H1 (cell line): ENCODE measurements at regions not wholly inside any gene's neighbourhood (a gene's known extent, or its start where the extent isn't known, plus 50 kb on each side); places are given as distances from the start of the nearest gene placed in this dataset.

Source experiments
- CTCF ChIA-PET: fragments of 300-600 bp; sonication (Branson Sonifier 250); formaldehyde crosslinking; loops from one replicate; lab custom pipeline; 2021; ENCODE audit not compliant: partially characterized antibody; lab: Charles Lee
- POLR2A ChIA-PET: fragments of 300-600 bp; sonication (Branson Sonifier 250); formaldehyde crosslinking; loops from one replicate; lab custom pipeline; 2021; ENCODE audit warnings: inconsistent platforms; ENCODE audit not compliant: partially characterized antibody; lab: Charles Lee
- DNase-seq, 2 experiments: peaks; one replicate each; pipeline versions ENCODE4 v3.0.0 to v3.0.0-alpha.2; 2010 to 2022; ENCODE audit warnings: low spot score in 2 of 2, low read depth in 1 of 2, mixed read lengths in 1 of 2
- FAIRE-seq: peaks from 2 replicates; lab custom pipeline; 2011; peaks lifted over from hg19 to GRCh38; lab: Jason Lieb, UNC
- H2AFZ ChIP-seq: 2 replicates; pipeline ENCODE4 v1.8.1; 2012; ENCODE audit warnings: low read length, inconsistent platforms
- H2AK5ac ChIP-seq: 2 replicates; pipeline ENCODE4 v1.6.1; 2013; ENCODE audit warnings: low read depth, low read length
- H2BK120ac ChIP-seq: replicated peaks from 2 replicates; pipeline ENCODE3; 2013; ENCODE audit warnings: low read depth, low read length, inconsistent platforms
- H2BK12ac ChIP-seq: 2 replicates; pipeline ENCODE4 v1.6.1; 2013; ENCODE audit warnings: low read depth, low read length
- H2BK15ac ChIP-seq: 2 replicates; pipeline ENCODE4 v1.6.1; 2013; ENCODE audit warnings: low read length
- H2BK20ac ChIP-seq: 2 replicates; pipeline ENCODE4 v1.6.1; 2013; ENCODE audit warnings: low read length
- H2BK5ac ChIP-seq: 2 replicates; pipeline ENCODE4 v1.6.1; 2013; ENCODE audit warnings: low read depth, low read length
- H3K14ac ChIP-seq: 2 replicates; pipeline ENCODE4 v1.6.1; 2013; ENCODE audit warnings: inconsistent platforms; ENCODE audit not compliant: insufficient read length
- H3K18ac ChIP-seq: 2 replicates; pipeline ENCODE4 v1.6.1; 2013; ENCODE audit warnings: low read length; ENCODE audit errors: extremely low read depth
- H3K23ac ChIP-seq: 2 replicates; pipeline ENCODE4 v1.6.1; 2013; ENCODE audit warnings: inconsistent platforms; ENCODE audit not compliant: insufficient read length
- H3K23me2 ChIP-seq: 2 replicates; pipeline ENCODE4 v1.6.1; 2013; ENCODE audit warnings: low read depth, low read length
- H3K27ac ChIP-seq: 2 replicates; pipeline ENCODE4 v1.6.1; 2011; ENCODE audit warnings: low read depth, low read length, inconsistent platforms
- H3K27me3 ChIP-seq, 4 experiments: replicated peaks in 1 of 4; 1 replicate in 1 of 4; 2 replicates in 3 of 4; pipeline versions ENCODE4 v1.6.1 to v1.8.1; 2011 to 2013; ENCODE audit warnings: low read length in 3 of 4, mild to moderate bottlenecking in 3 of 4, inconsistent platforms in 2 of 4, mixed read lengths in 2 of 4, moderate library complexity in 1 of 4; ENCODE audit not compliant: control insufficient read depth in 3 of 4, insufficient read depth in 3 of 4; ENCODE audit errors: extremely low read depth in 1 of 4
- H3K36me3 ChIP-seq, 4 experiments: 2 replicates each; pipeline versions ENCODE4 v1.6.1 to v1.8.1; 2011 to 2013; ENCODE audit warnings: mild to moderate bottlenecking in 4 of 4, low read length in 3 of 4, moderate library complexity in 2 of 4, control low read depth in 1 of 4, inconsistent platforms in 1 of 4; ENCODE audit not compliant: insufficient read depth in 4 of 4, control insufficient read depth in 2 of 4
- H3K4ac ChIP-seq: replicated peaks from 2 replicates; pipeline ENCODE3; 2013; ENCODE audit warnings: low read length, low read depth, mixed read lengths, inconsistent platforms; ENCODE audit not compliant: insufficient read length
- H3K4me1 ChIP-seq, 4 experiments: replicated peaks in 1 of 4; 1 replicate in 1 of 4; 2 replicates in 3 of 4; pipeline versions ENCODE4 v1.6.1 to v1.8.1; 2011 to 2013; ENCODE audit warnings: low read length in 3 of 4, inconsistent platforms in 2 of 4, mixed read lengths in 1 of 4; ENCODE audit not compliant: insufficient read depth in 4 of 4, control insufficient read depth in 3 of 4
- H3K4me2 ChIP-seq, 2 experiments: 2 replicates each; pipeline versions ENCODE4 v1.6.1 to v1.8.1; 2011 to 2013; ENCODE audit warnings: low read depth in 2 of 2, low read length in 2 of 2, control low read depth in 1 of 2, inconsistent platforms in 1 of 2, mild to moderate bottlenecking in 1 of 2; ENCODE audit not compliant: insufficient read depth in 1 of 2
- H3K4me3 ChIP-seq, 4 experiments: fragments of 200-600, 300-600 bp in 1 of 4; sonication (generic), shearing (Covaris generic), sonication (Bioruptor Twin) in 1 of 4; 2 replicates each; pipeline versions ENCODE4 v1.5.1 to v1.8.1; 2011 to 2016; ENCODE audit warnings: low read length in 4 of 4, low read depth in 3 of 4, control low read depth in 2 of 4, inconsistent platforms in 2 of 4, mild to moderate bottlenecking in 2 of 4, mixed read lengths in 1 of 4, moderate library complexity in 1 of 4; ENCODE audit not compliant: insufficient read depth in 2 of 4; ENCODE audit errors: extremely low read depth in 1 of 4
- H3K56ac ChIP-seq: replicated peaks from 2 replicates; pipeline ENCODE3; 2013; ENCODE audit warnings: low read depth, mild to moderate bottlenecking, mixed read lengths, low read length, inconsistent platforms; ENCODE audit not compliant: insufficient read length
- H3K79me1 ChIP-seq: 2 replicates; pipeline ENCODE4 v1.6.1; 2013; ENCODE audit warnings: low read depth, low read length, control low read depth
- H3K79me2 ChIP-seq, 2 experiments: 2 replicates each; pipeline versions ENCODE4 v1.6.1 to v1.8.1; 2012 to 2013; ENCODE audit warnings: low read length in 2 of 2, mild to moderate bottlenecking in 2 of 2, inconsistent platforms in 1 of 2; ENCODE audit not compliant: insufficient read depth in 2 of 2, control insufficient read depth in 1 of 2
- H3K9ac ChIP-seq, 4 experiments: replicated peaks in 1 of 4; 1 replicate in 1 of 4; 2 replicates in 3 of 4; pipeline versions ENCODE4 v1.6.1 to v1.8.1; 2011 to 2013; ENCODE audit warnings: low read depth in 3 of 4, low read length in 3 of 4, control low read depth in 2 of 4, mild to moderate bottlenecking in 2 of 4, moderate library complexity in 2 of 4, inconsistent platforms in 1 of 4; ENCODE audit errors: extremely low read depth in 1 of 4
- H3K9me3 ChIP-seq, 2 experiments: 2 replicates each; pipeline versions ENCODE4 v1.6.1 to v1.8.1; 2012 to 2013; ENCODE audit warnings: mild to moderate bottlenecking in 2 of 2, moderate library complexity in 2 of 2, control low read depth in 1 of 2, inconsistent platforms in 1 of 2, low read depth in 1 of 2, low read length in 1 of 2, mixed read lengths in 1 of 2; ENCODE audit not compliant: insufficient read depth in 2 of 2
- H4K20me1 ChIP-seq, 2 experiments: replicated peaks in 1 of 2; 2 replicates each; pipeline versions ENCODE3 to v1.8.1; 2011 to 2013; ENCODE audit warnings: inconsistent platforms in 2 of 2, low read length in 2 of 2, mild to moderate bottlenecking in 1 of 2; ENCODE audit not compliant: insufficient read depth in 2 of 2, control insufficient read depth in 1 of 2
- H4K5ac ChIP-seq: 2 replicates; pipeline ENCODE4 v1.6.1; 2013; ENCODE audit warnings: low read length, low read depth, mixed read lengths, inconsistent platforms; ENCODE audit not compliant: insufficient read length
- H4K8ac ChIP-seq: 2 replicates; pipeline ENCODE4 v1.8.0; 2013; ENCODE audit warnings: mild to moderate bottlenecking, moderate library complexity, low read length, inconsistent platforms; ENCODE audit not compliant: insufficient read depth; ENCODE audit errors: extremely low read depth
- H4K91ac ChIP-seq: replicated peaks from 2 replicates; pipeline ENCODE3; 2013; ENCODE audit warnings: low read length, mixed read lengths, inconsistent platforms; ENCODE audit not compliant: insufficient read length
- BCL11A ChIP-seq, 2 experiments: IDR thresholded peaks; one replicate each; pipeline ENCODE4 v1.6.1; 2011; ENCODE audit warnings: low read depth in 2 of 2, low read length in 2 of 2, mild to moderate bottlenecking in 2 of 2
- CREB1 ChIP-seq: IDR thresholded peaks from 2 replicates; pipeline ENCODE4 v1.6.1; 2012; ENCODE audit warnings: inconsistent platforms
- EGR1 ChIP-seq: IDR thresholded peaks from 2 replicates; pipeline ENCODE4 v1.6.1; 2011; ENCODE audit warnings: low read depth, low read length, borderline replicate concordance
- FOSL1 ChIP-seq: IDR thresholded peaks from 2 replicates; pipeline ENCODE4 v1.6.1; 2011; ENCODE audit warnings: mild to moderate bottlenecking, low read depth, low read length, moderate library complexity; ENCODE audit not compliant: insufficient read depth
- PHF8 ChIP-seq: fragments of 200-600 bp; sonication (generic); conservative IDR thresholded peaks from 2 replicates; pipeline ENCODE4 v1.7.1; 2012; ENCODE audit warnings: low read depth, mild to moderate bottlenecking, inconsistent platforms, low read length, moderate library complexity
- RBBP5 ChIP-seq: IDR thresholded peaks from 2 replicates; pipeline ENCODE4 v1.7.1; 2012; ENCODE audit warnings: low read depth, mild to moderate bottlenecking, inconsistent platforms, low read length, moderate library complexity, borderline replicate concordance
- SIN3A ChIP-seq, 2 experiments: IDR thresholded peaks in 1 of 2; conservative IDR thresholded peaks in 1 of 2; 2 replicates each; pipeline ENCODE4 v1.6.1; 2011 to 2012; ENCODE audit warnings: low read length in 2 of 2, improper control_type of control experiment in 1 of 2, low read depth in 1 of 2, mild to moderate bottlenecking in 1 of 2
- SIX5 ChIP-seq: IDR thresholded peaks from 2 replicates; pipeline ENCODE4 v1.6.1; 2011; ENCODE audit warnings: mild to moderate bottlenecking, low read depth, low read length
- SP4 ChIP-seq: IDR thresholded peaks from 2 replicates; pipeline ENCODE4 v1.6.1; 2012; ENCODE audit warnings: low read length, inconsistent platforms
- SRF ChIP-seq: IDR thresholded peaks from 2 replicates; pipeline ENCODE4 v1.6.1; 2011; ENCODE audit warnings: mild to moderate bottlenecking, low read depth, low read length, moderate library complexity
- TAF7 ChIP-seq: optimal IDR thresholded peaks from 2 replicates; pipeline ENCODE3; 2011; ENCODE audit warnings: low read depth, mild to moderate bottlenecking, inconsistent platforms, low read length, moderate library complexity, borderline replicate concordance
- YY1 ChIP-seq: IDR thresholded peaks from 2 replicates; pipeline ENCODE4 v1.6.1; 2011; ENCODE audit warnings: low read depth, mild to moderate bottlenecking, low read length
- TF ChIP-seq, protein P1 (sequence below): IDR thresholded peaks from 2 replicates; pipeline ENCODE4 v1.6.1; 2012; ENCODE audit warnings: inconsistent platforms
- TF ChIP-seq, protein P2 (sequence below): IDR thresholded peaks from 2 replicates; pipeline ENCODE4 v1.6.1; 2012; ENCODE audit warnings: inconsistent platforms

DNA sequence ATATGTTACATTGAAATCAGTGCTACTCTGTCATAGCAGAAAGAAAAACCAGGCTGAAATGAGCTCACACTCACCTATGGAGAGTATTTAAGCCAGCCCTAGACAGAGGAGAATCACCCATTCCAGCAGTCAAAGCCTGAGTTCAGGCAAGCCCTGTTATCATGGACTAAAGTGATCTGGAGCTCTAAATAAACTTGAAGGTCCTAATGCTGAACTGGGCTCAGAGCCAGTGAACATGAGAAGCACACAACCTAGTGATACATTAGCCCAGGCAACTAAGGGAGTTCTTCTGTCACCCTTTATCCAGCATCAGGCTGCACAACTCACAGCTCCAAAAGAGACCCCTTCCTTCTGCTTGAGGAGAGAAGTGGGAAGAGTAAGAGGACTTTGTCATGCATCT is 425.0 kb downstream of the COL12A1 start:
- Histone ChIP-seq H3K4ac (no peak overlapping the region), H2BK5ac (no peak overlapping the region), H3K23me2 (no peaks in the 10 kb centered on the region), H4K8ac (no peak overlapping the region), H2AK5ac (no peak overlapping the region), H2BK20ac (no peak overlapping the region), H3K56ac (no peak overlapping the region), H3K79me1 (no peaks in the 10 kb centered on the region), H3K36me3 (no peaks in the 10 kb centered on the region), H4K91ac (no peak overlapping the region), H2BK15ac (no peak overlapping the region), H3K4me3 (no peak overlapping the region), H3K79me2 (no peaks in the 10 kb centered on the region), H3K27ac (no peak overlapping the region), H3K23ac (no peak overlapping the region), H4K20me1 (no peaks in the 10 kb centered on the region), H2BK12ac (no peak overlapping the region), H2BK120ac (no peak overlapping the region), H3K18ac (no peak overlapping the region), H3K4me2 (no peak overlapping the region), H3K14ac (no peak overlapping the region), H3K9me3 (no peaks in the 10 kb centered on the region), H3K4me1 (no peaks in the 10 kb centered on the region), H4K5ac (no peak overlapping the region), H3K9ac (no peak overlapping the region), H3K27me3 (no peaks in the 10 kb centered on the region), H2AFZ (0 out of 2 replicates have a peak overlapping the region, but pooled peaks have one; percentile 39)
- ChIA-PET CTCF (interaction anchor here (1.3 kb wide), 1 partner anchor 30 kb away, joined by 3 read pairs; no protein-coding TSS in a partner anchor), POLR2A (no interaction called here)
- DNase-seq, result no peak
- FAIRE-seq, result no peak
- TF ChIP-seq YY1, result no peak
- no peak for TF ChIP-seq SIX5
- TF ChIP-seq PHF8, result no peak
- TF ChIP-seq, protein P1, sequence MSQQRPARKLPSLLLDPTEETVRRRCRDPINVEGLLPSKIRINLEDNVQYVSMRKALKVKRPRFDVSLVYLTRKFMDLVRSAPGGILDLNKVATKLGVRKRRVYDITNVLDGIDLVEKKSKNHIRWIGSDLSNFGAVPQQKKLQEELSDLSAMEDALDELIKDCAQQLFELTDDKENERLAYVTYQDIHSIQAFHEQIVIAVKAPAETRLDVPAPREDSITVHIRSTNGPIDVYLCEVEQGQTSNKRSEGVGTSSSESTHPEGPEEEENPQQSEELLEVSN, result no peak
- TF ChIP-seq SIN3A (conservative IDR thresholded peaks at IDR 0.05 in 1 of 2, IDR thresholded peaks at IDR 0.05 in 1 of 2; ENCODE audit: low read depth in 1 of 2, low read length in 2 of 2), result no peak
- no peak for TF ChIP-seq SRF
- no peak for TF ChIP-seq TAF7
- TF ChIP-seq RBBP5, result no peak
- no peak for TF ChIP-seq FOSL1
- TF ChIP-seq, protein P2, sequence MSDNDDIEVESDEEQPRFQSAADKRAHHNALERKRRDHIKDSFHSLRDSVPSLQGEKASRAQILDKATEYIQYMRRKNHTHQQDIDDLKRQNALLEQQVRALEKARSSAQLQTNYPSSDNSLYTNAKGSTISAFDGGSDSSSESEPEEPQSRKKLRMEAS, result no peak
- TF ChIP-seq SP4, result no peak
- TF ChIP-seq BCL11A (IDR thresholded peaks at IDR 0.05; ENCODE audit: low read depth in 2 of 2, low read length in 2 of 2), result no peak
- TF ChIP-seq CREB1, result no peak
- TF ChIP-seq EGR1, result no peak
